ES-I3 (cell line): ENCODE measurements at regions not wholly inside any gene's neighbourhood (a gene's known extent, or its start where the extent isn't known, plus 50 kb on each side); places are given as distances from the start of the nearest gene placed in this dataset.
"Not testable (repeated sequence)": the region's sequence is repeated elsewhere in the genome, so short reads cannot be mapped to it uniquely, and the experiment has no call there.

ENCODE experiments used
- H3K36me3 ChIP-seq: 2 replicates; pipeline ENCODE4 v1.6.1; 2013; ENCODE audit warnings: mild to moderate bottlenecking, low read length, control low read depth, moderate library complexity; ENCODE audit not compliant: insufficient read depth
- H3K4me1 ChIP-seq: 2 replicates; pipeline ENCODE4 v1.6.1; 2013; ENCODE audit warnings: mild to moderate bottlenecking, control low read depth, low read length; ENCODE audit not compliant: insufficient read depth
- H3K9ac ChIP-seq: 2 replicates; pipeline ENCODE4 v1.6.1; 2013; ENCODE audit warnings: low read depth, mild to moderate bottlenecking, low read length, moderate library complexity
- H3K9me3 ChIP-seq: 2 replicates; pipeline ENCODE4 v1.6.1; 2013; ENCODE audit warnings: mild to moderate bottlenecking, low read length, moderate library complexity; ENCODE audit not compliant: control insufficient read depth, insufficient read depth

GRCh38 chr13:99747403-99747710 is 224.2 kb downstream of the ZIC5 start:
- Histone ChIP-seq H3K9me3 (0 out of 2 replicates have a peak, but pooled peaks cover 2% of the 10 kb centered on the region), H3K36me3 (no peaks in the 10 kb centered on the region), H3K9ac (peak overlapping the region; percentile 44), H3K4me1 (peaks cover 51% of the 10 kb centered on the region)

DNA sequence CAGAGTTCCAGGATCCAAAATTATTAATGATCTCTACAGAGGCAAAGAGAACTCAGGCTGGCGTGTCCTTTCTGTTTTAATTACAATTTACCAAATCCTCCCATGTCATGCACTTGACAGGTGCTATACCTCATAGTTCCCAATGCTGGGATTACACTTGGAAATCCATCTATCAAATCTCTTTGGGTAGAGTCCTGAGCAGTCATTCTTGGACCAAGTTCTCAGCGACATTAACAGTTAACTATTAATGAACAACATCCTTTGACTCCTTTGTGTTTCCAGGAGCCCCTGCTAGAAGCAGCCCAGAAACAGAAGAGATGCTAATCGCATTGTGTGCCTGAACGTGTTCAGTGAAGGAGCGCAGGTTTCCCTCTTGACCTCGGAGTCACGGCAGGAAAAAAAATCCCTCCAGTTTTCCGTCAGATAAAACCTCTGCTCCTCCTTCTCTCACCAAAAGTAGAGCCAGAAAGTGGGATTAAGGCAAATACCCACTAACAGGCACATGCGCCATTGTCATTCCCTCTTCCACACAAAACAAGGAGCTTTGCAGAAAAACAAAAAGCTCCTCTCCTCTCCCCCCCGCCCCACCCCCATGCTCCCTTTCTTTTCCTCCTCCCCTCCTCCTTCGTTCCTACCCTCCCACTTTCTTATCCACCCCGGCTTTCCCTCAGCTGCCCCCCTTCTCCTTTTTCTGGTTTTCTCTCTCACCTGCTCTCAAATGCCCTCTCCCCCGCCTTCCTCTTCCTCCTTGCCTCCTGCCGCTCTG is 224.7 kb downstream of the ZIC5 start:
- peaks cover 54% of the 10 kb centered on the region for H3K4me1 ChIP-seq
- H3K36me3 ChIP-seq = no peaks in the 10 kb centered on the region
- peak overlapping the region; percentile 44 for H3K9ac ChIP-seq
- H3K9me3 ChIP-seq = 0 out of 2 replicates have a peak, but pooled peaks cover 2% of the 10 kb centered on the region

DNA sequence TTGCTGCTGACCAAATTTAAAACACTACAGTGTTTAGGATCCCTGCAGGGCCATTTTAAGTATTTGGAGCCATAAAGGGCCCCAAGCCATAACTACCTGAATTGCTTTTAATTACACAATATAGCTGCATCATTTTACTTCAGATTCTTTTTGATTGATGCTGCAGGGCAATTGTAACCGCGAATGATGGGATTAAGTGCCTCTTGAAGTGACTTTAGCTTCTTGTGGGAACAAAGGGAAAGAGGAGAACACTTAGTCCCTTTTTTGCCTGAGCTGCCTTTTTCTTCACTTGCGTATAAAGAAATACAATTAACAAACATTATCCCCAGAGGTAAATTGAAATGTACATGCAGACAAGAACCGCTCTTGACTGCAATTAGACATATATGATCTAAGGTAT is 228.5 kb downstream of the ZIC5 start:
- no peak overlapping the region for H3K9ac ChIP-seq
- H3K36me3 ChIP-seq = no peaks in the 10 kb centered on the region
- peaks cover 52% of the 10 kb centered on the region for H3K4me1 ChIP-seq
- H3K9me3 ChIP-seq = no peaks in the 10 kb centered on the region

- H3K9ac ChIP-seq = no peak overlapping the region
- peaks cover 54% of the 10 kb centered on the region for H3K4me1 ChIP-seq
- no peaks in the 10 kb centered on the region for H3K36me3 ChIP-seq
- no peaks in the 10 kb centered on the region for H3K9me3 ChIP-seq
Measured at GRCh38 chr13:99741960-99742359, 229.6 kb downstream of the ZIC5 start.

DNA sequence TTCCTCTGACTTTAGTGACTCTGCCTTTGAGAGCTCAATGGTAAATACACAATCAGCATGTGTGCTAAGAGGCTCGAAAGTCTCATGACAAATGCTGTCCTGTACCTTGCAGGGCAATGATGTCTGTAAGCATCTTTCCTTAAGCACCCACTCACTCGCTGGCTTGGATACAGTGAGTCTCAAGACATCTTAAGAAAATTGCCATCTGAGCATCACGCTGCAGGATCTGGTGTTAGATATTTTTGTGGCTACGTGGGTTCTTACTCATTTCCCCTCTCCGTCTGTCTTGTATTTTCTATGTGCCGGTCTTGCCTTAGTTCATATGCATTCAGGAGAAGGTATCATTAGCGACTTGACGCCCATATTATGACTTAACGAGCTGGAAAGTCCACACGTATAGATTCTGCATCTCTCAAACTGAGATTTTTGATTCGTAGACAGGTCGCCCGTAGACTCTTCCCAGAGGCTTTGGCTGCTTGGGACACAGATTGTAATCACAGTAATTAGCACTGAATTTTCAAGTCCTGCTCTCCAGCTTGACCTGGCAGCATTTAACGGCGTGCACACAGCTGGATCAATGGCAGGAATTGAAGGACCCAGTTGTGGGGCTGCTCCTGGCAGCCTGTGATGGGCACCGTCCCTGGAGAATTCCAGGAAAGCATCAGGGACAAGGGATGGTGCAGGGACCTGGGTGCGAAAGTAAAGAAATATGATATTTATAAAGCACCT is 231.2 kb downstream of the ZIC5 start:
- H3K4me1 ChIP-seq = peaks cover 46% of the 10 kb centered on the region
- H3K9ac ChIP-seq = no peak overlapping the region
- no peaks in the 10 kb centered on the region for H3K36me3 ChIP-seq
- H3K9me3 ChIP-seq = no peaks in the 10 kb centered on the region

GRCh38 chr13:99738626-99739025 is 232.9 kb downstream of the ZIC5 start:
- no peaks in the 10 kb centered on the region for H3K9me3 ChIP-seq
- H3K9ac ChIP-seq = no peak overlapping the region
- no peaks in the 10 kb centered on the region for H3K36me3 ChIP-seq
- peaks cover 46% of the 10 kb centered on the region for H3K4me1 ChIP-seq

DNA sequence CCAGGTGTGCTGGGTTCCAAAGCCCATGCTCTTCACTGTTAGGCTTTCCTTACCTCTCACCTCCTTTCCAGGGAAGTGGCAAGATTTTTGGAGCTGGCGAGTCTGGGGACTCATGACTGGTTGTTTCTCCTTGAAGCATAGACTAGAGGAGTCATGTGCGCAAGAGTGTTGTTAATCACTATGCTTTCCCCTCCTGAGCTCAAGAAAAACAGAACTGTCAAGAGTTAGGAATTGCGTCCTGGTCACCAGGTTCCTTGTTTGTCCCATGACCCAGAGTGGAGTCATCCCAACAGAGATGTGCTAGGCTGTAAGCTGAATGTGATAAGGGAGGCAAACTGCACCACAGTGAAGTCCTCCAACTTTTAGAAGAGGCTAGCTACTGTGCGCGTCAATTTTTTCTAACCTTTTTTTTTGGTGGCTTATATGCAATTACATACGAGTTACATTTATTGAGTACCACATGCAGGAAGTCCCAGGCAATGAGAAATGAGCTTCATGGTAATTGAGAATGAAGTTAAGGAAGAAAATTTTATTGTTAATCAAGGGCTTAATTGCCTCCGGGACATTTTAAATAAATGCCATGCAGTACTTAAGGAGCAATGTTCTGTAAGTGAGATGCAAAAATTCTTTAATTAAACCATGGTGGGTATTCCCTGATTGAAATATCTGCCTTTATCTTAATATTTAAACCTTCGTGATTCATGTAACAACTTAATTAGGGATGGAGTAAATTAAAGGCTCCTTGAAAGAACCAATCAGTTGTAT is 233.9 kb downstream of the ZIC5 start:
- peaks cover 46% of the 10 kb centered on the region for H3K4me1 ChIP-seq
- no peaks in the 10 kb centered on the region for H3K9me3 ChIP-seq
- H3K9ac ChIP-seq = no peak overlapping the region
- no peaks in the 10 kb centered on the region for H3K36me3 ChIP-seq

DNA sequence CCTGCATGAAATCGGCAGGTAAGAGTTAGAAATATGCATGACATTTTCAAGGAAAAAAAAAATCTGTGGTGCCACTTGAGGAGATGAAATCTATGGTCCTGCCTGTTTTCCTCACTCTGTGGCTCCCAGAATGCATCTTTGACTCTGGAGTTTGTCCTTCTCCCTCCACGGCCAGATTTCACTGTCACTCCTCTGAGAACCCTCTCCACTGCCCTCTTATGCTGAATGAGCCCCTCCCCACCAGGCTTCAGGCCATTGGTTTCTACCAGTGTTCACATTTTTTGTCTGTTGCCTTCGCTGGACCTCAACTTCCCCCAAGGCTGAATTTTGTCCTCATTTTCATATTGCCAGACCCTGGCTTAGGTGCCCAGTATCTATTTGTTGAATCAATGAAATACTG is 235.0 kb downstream of the ZIC5 start:
- peaks cover 50% of the 10 kb centered on the region for H3K4me1 ChIP-seq
- no peaks in the 10 kb centered on the region for H3K9me3 ChIP-seq
- H3K9ac ChIP-seq = no peak overlapping the region

DNA sequence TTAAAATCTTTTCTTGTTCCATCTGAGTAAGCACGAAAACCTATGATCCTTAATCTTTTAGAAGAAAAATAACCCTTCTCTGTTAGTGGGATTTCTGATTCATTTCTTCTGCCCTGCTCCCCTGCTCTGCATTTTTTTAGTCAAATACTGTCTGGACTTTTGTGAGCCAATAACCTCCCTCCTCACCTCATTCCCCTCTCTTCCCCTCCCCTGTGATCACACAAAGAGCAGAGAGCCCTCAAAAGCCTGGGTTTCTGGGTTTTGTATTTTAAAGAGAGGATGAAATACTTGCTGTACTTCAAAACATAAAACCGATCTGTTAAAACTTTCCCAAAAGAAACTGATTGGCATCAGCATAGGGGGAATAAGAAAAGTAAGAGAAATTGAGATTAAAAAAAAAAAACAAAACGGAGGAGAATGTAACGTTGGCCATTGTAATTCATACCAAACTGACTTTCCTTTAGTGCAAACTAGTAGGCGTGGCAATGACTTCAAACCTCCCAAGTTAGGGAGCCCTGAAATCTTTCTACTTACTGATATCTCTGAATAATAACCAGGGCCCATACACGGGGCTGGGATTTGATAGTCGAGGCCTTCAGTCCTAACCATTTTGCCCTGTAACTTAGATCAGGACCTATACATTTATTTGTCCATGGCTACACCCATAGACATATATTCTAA is 232.9 kb downstream of the TM9SF2 start:
- Histone ChIP-seq H3K9ac (peak overlapping the region; percentile 36), H3K4me1 (peaks cover 52% of the 10 kb centered on the region), H3K9me3 (no peaks in the 10 kb centered on the region), H3K36me3 (no peaks in the 10 kb centered on the region)

More for the DNA sequence above, 235.0 kb downstream of the ZIC5 start:
- no peaks in the 10 kb centered on the region for H3K36me3 ChIP-seq

GRCh38 chr13:99733346-99733745 is 232.1 kb downstream of the TM9SF2 start:
- peaks cover 51% of the 10 kb centered on the region for H3K4me1 ChIP-seq
- H3K9me3 ChIP-seq = no peaks in the 10 kb centered on the region
- H3K36me3 ChIP-seq = no peaks in the 10 kb centered on the region
- H3K9ac ChIP-seq = no peak overlapping the region

- no peak overlapping the region for H3K9ac ChIP-seq
- peaks cover 46% of the 10 kb centered on the region for H3K4me1 ChIP-seq
- H3K9me3 ChIP-seq = no peaks in the 10 kb centered on the region
- H3K36me3 ChIP-seq = no peaks in the 10 kb centered on the region
Measured at GRCh38 chr13:99731747-99732146, 230.5 kb downstream of the TM9SF2 start.

DNA sequence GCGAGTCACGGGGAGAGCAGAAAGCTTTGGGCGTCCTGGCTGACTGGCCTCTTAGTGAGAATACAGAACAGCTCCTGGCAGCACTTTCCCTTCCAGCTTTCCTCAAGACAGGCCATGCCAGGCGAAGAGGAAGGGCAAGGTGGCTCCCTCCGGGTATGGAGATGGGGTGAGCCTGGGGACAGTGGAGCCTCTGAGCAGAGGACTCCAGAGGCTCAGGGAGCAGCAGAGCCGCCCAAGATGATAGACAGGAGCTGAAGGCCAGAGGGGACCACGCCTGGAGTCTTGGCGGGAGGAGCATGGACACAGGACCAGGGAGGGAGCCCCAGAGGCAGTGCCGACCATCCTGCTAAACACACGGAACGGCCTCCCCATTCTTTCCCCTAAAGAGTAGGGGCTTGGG is 229.1 kb downstream of the TM9SF2 start:
- H3K9ac ChIP-seq = no peak overlapping the region
- peaks cover 52% of the 10 kb centered on the region for H3K4me1 ChIP-seq
- no peaks in the 10 kb centered on the region for H3K9me3 ChIP-seq
- no peaks in the 10 kb centered on the region for H3K36me3 ChIP-seq

DNA sequence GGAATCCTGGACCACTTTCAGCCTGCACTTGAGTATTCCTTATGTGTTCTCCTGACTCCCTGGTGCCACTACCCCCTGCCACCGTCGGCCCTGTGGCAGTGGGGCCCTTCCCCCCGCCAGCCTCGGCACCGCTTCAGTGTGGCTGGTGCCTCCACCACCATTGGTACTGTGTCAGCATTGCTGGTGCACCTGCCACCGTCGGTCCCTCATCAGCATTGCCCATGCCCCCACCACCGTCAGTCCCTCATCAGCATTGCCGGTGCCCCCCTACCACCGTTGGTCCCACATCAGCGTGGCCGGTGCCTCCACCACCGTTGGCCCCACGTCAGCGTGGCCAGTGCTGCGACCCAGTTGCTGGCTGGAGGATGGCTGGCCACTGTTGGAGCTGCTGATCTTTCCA is 228.5 kb downstream of the TM9SF2 start:
- no peaks in the 10 kb centered on the region for H3K9me3 ChIP-seq
- no peaks in the 10 kb centered on the region for H3K36me3 ChIP-seq
- H3K9ac ChIP-seq = no peak overlapping the region
- H3K4me1 ChIP-seq = peaks cover 55% of the 10 kb centered on the region

DNA sequence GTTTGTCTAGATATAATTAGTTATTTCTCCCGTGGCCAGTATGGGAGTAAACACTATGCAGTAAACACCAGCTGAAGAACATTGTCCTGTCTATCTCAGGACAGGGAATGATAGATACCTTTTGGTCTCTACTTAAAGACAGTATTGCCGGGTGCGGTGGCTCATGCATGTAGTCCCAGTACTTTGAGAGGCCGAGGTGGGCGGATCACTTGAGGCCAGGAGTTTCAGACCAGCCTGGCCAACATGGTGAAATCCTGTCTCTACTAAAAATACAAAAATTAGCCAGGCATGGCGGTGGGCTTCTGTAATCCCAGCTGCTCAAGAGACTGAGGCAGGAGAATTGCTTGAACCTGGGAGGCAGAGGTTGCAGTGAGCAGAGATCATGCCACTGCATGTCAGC is 226.4 kb downstream of the TM9SF2 start:
- not testable (repeated sequence) for H3K36me3 ChIP-seq, H3K9me3 ChIP-seq, H3K9ac ChIP-seq
- H3K4me1 ChIP-seq = peaks cover 58% of the 10 kb centered on the region
